NB4 (cell line): ENCODE measurements at regions not wholly inside any gene's neighbourhood (a gene's known extent, or its start where the extent isn't known, plus 50 kb on each side); places are given as distances from the start of the nearest gene placed in this dataset.

ENCODE experiments used
- CTCF ChIP-seq: IDR thresholded peaks from one replicate; pipeline ENCODE4 v1.5.1; 2012; ENCODE audit warnings: low read depth, low read length
- MAX ChIP-seq: IDR thresholded peaks from 2 replicates; pipeline ENCODE4 v1.6.1; 2011; ENCODE audit warnings: low read depth, low read length
- MYC ChIP-seq: IDR thresholded peaks from 2 replicates; pipeline ENCODE4 v1.6.1; 2011; ENCODE audit warnings: low read depth, low read length
- POLR2A ChIP-seq: IDR thresholded peaks from 2 replicates; pipeline ENCODE4 v1.6.1; 2011; ENCODE audit warnings: mild to moderate bottlenecking; ENCODE audit not compliant: insufficient read length; ENCODE audit errors: extremely low read depth

GRCh38 chr7:42704710-42705109 is 207.2 kb downstream of the C7orf25 start:
- TF ChIP-seq POLR2A (no peak), CTCF (no peak), MAX (no peak), MYC (no peak)
